SK-N-SH (cell line): ENCODE measurements at regions not wholly inside any gene's neighbourhood (a gene's known extent, or its start where the extent isn't known, plus 50 kb on each side); places are given as distances from the start of the nearest gene placed in this dataset.

ENCODE experiments used
- CTCF ChIA-PET: fragments of 300-600, 350-600 bp; formaldehyde crosslinking; extraction: SDS; loops from one replicate; lab custom pipeline; 2021; lab: Yijun Ruan, JAX
- POLR2A ChIA-PET: fragments of 350-600 bp; sonication (Branson Sonifier 250); formaldehyde crosslinking; extraction: SDS; loops from one replicate; lab custom pipeline; 2020; ENCODE audit warnings: antibody characterized with exemption, inconsistent platforms; lab: Yijun Ruan, JAX
- DNase-seq: peaks from one replicate; pipeline ENCODE4 v3.0.0; 2012
- H2AFZ ChIP-seq: fragments of 200-600 bp; sonication (generic); 2 replicates; pipeline ENCODE4 v1.8.1; 2016; ENCODE audit warnings: antibody characterized with exemption, mild to moderate bottlenecking, low read depth
- H3F3A ChIP-seq: fragments of 200-600 bp; sonication (generic); replicated peaks from 2 replicates; pipeline ENCODE3; 2016; ENCODE audit warnings: antibody characterized with exemption, mild to moderate bottlenecking; ENCODE audit not compliant: insufficient read depth
- H3K27ac ChIP-seq, 2 experiments: fragments of 200-500 bp in 1 of 2; fragments of 200-600 bp in 1 of 2; sonication (Bioruptor generic) in 1 of 2; sonication (generic), shearing (Covaris generic) in 1 of 2; 2 replicates each; pipeline versions ENCODE4 v1.5.1 to v1.6.1; 2014 to 2016; ENCODE audit warnings: low read depth in 2 of 2, inconsistent platforms in 1 of 2, low read length in 1 of 2, mild to moderate bottlenecking in 1 of 2, mixed read lengths in 1 of 2
- H3K27me3 ChIP-seq: fragments of 200-600 bp; sonication (generic), shearing (Covaris generic); 2 replicates; pipeline ENCODE4 v1.6.1; 2016; ENCODE audit warnings: mixed run types; ENCODE audit not compliant: insufficient read depth
- H3K36me3 ChIP-seq, 2 experiments: fragments of 200-500 bp in 1 of 2; fragments of 200-600 bp in 1 of 2; sonication (Bioruptor generic) in 1 of 2; sonication (generic) in 1 of 2; replicated peaks in 1 of 2; 2 replicates each; pipeline versions ENCODE3 to v1.5.1; 2014 to 2016; ENCODE audit warnings: low read length in 1 of 2, mild to moderate bottlenecking in 1 of 2; ENCODE audit not compliant: insufficient read depth in 2 of 2, control insufficient read depth in 1 of 2
- H3K4me1 ChIP-seq, 2 experiments: fragments of 200-500 bp in 1 of 2; fragments of 200-600 bp in 1 of 2; sonication (Bioruptor generic) in 1 of 2; sonication (generic), shearing (Covaris generic) in 1 of 2; 2 replicates each; pipeline versions ENCODE4 v1.5.1 to v1.6.1; 2014 to 2016; ENCODE audit warnings: low read depth in 1 of 2, low read length in 1 of 2, mixed run types in 1 of 2; ENCODE audit not compliant: insufficient read depth in 2 of 2, control insufficient read depth in 1 of 2
- H3K4me2 ChIP-seq: fragments of 200-600 bp; sonication (generic), shearing (Covaris generic); 2 replicates; pipeline ENCODE4 v1.6.1; 2017; ENCODE audit warnings: mixed run types
- H3K4me3 ChIP-seq, 2 experiments: fragments of 200-500 bp in 1 of 2; fragments of 200-600 bp in 1 of 2; sonication (Bioruptor generic) in 1 of 2; sonication (generic), shearing (Covaris generic) in 1 of 2; 2 replicates each; pipeline versions ENCODE4 v1.5.1 to v1.8.1; 2014 to 2016; ENCODE audit warnings: low read depth in 2 of 2, inconsistent platforms in 1 of 2, low read length in 1 of 2, mild to moderate bottlenecking in 1 of 2, mixed read lengths in 1 of 2, moderate library complexity in 1 of 2
- H3K79me2 ChIP-seq: fragments of 200-600 bp; sonication (generic); 2 replicates; pipeline ENCODE4 v1.8.1; 2017; ENCODE audit warnings: mild to moderate bottlenecking; ENCODE audit not compliant: insufficient read depth
- H3K9ac ChIP-seq: fragments of 200-600 bp; sonication (generic); 2 replicates; pipeline ENCODE4 v1.6.1; 2017; ENCODE audit warnings: mixed run types
- H3K9me2 ChIP-seq: fragments of 200-600 bp; sonication (generic); 2 replicates; pipeline ENCODE4 v1.6.1; 2017; ENCODE audit warnings: mixed run types
- H3K9me3 ChIP-seq: fragments of 200-600 bp; sonication (generic); 2 replicates; pipeline ENCODE4 v1.6.1; 2017; ENCODE audit warnings: mixed run types, mild to moderate bottlenecking, moderate library complexity
- H4K20me1 ChIP-seq: fragments of 200-600 bp; sonication (generic); 2 replicates; pipeline ENCODE4 v1.6.1; 2017; ENCODE audit warnings: mild to moderate bottlenecking, mixed run types; ENCODE audit not compliant: insufficient read depth
- CTCF ChIP-seq: fragments of 200-600 bp; sonication (generic); IDR thresholded peaks from 2 replicates; pipeline ENCODE4 v1.6.1; 2017; ENCODE audit warnings: antibody characterized with exemption, mild to moderate bottlenecking, moderate library complexity
- GATA2 ChIP-seq: sonication (generic); formaldehyde crosslinking; IDR thresholded peaks from 2 replicates; pipeline ENCODE4 v1.5.0; 2020; ENCODE audit warnings: mild to moderate bottlenecking, missing genetic modification reagents
- JUND ChIP-seq: IDR thresholded peaks from 2 replicates; pipeline ENCODE4 v1.4.0; 2012
- MAX ChIP-seq: IDR thresholded peaks from 2 replicates; pipeline ENCODE4 v1.4.0; 2012; ENCODE audit warnings: low read depth
- MEF2A ChIP-seq: IDR thresholded peaks from 2 replicates; pipeline ENCODE4 v1.4.0; 2012; ENCODE audit warnings: low read depth, borderline replicate concordance
- NRF1 ChIP-seq: IDR thresholded peaks from 2 replicates; pipeline ENCODE4 v1.6.1; 2012; ENCODE audit warnings: low read depth, mild to moderate bottlenecking, low read length
- PBX3 ChIP-seq: IDR thresholded peaks from 2 replicates; pipeline ENCODE4; 2012
- POLR2AphosphoS5 ChIP-seq: IDR thresholded peaks from 2 replicates; pipeline ENCODE4 v1.6.1; 2012; ENCODE audit warnings: low read depth, low read length
- RCOR1 ChIP-seq: fragments of 150-350 bp; IDR thresholded peaks from 2 replicates; pipeline ENCODE4 v1.6.1; 2017; ENCODE audit warnings: antibody characterized with exemption, low read length
- REST ChIP-seq: IDR thresholded peaks from 2 replicates; pipeline ENCODE4 v1.6.1; 2012; ENCODE audit warnings: mild to moderate bottlenecking, low read depth, low read length, moderate library complexity
- RFX5 ChIP-seq: IDR thresholded peaks from 2 replicates; pipeline ENCODE4 v1.6.1; 2012; ENCODE audit warnings: mild to moderate bottlenecking, improper control_type of control experiment, low read length
- RXRA ChIP-seq: IDR thresholded peaks from 2 replicates; pipeline ENCODE4 v1.4.0; 2012; ENCODE audit warnings: low read depth, mild to moderate bottlenecking, borderline replicate concordance
- SIN3A ChIP-seq: IDR thresholded peaks from 2 replicates; pipeline ENCODE4 v1.6.1; 2012; ENCODE audit warnings: low read depth, mild to moderate bottlenecking, low read length, moderate library complexity, borderline replicate concordance
- SMC3 ChIP-seq: IDR thresholded peaks from 2 replicates; pipeline ENCODE4 v1.6.1; 2012; ENCODE audit warnings: low read depth, low read length, improper control_type of control experiment
- USF1 ChIP-seq: IDR thresholded peaks from 2 replicates; pipeline ENCODE4 v1.4.0; 2012; ENCODE audit warnings: low read depth, borderline replicate concordance
- YY1 ChIP-seq: IDR thresholded peaks from 2 replicates; pipeline ENCODE4 v1.4.0; 2012; ENCODE audit warnings: low read depth, mild to moderate bottlenecking
- ZBTB33 ChIP-seq: IDR thresholded peaks from 2 replicates; pipeline ENCODE4 v1.4.0; 2012; ENCODE audit warnings: low read depth, borderline replicate concordance
- WGBS: methylation state at CpG from one replicate; pipeline ENCODE4 v1.1.6; 2017; ENCODE audit warnings: low lambda C conversion rate; 5-methylcytosine and 5-hydroxymethylcytosine counted together

GRCh38 chr7:12975412-12975811 lies 288.0 kb downstream of the ARL4A start (continued):
- no peak for TF ChIP-seq REST
- TF ChIP-seq CTCF: no peak
- no peak for TF ChIP-seq SMC3

GRCh38 chr7:12979181-12979580 lies 291.7 kb downstream of the ARL4A start:
- WGBS: 7% methylated on average over 3 of the region's 3 CpGs

More at GRCh38 chr7:12979181-12979580, 291.7 kb downstream of the ARL4A start:
- Histone ChIP-seq H3K4me2 (no peak overlapping the region), H3K9ac (no peak overlapping the region), H3K79me2 (no peaks in the 10 kb centered on the region), H3K27ac (no peak overlapping the region), H2AFZ (no peak overlapping the region), H3K9me2 (peaks cover 8% of the 10 kb centered on the region; the same call in 1 of the 2 replicates), H3K9me3 (no peaks in the 10 kb centered on the region; the same call in 1 of the 2 replicates), H3K4me3 (no peak overlapping the region), H3K4me1 (no peaks in the 10 kb centered on the region), H3K27me3 (no peaks in the 10 kb centered on the region), H3F3A (no peaks in the 10 kb centered on the region), H4K20me1 (no peaks in the 10 kb centered on the region), H3K36me3 (no peaks in the 10 kb centered on the region)
- ChIA-PET POLR2A (no interaction called here), CTCF (no interaction called here)
- TF ChIP-seq GATA2 (no peak), RFX5 (no peak), JUND (no peak), MEF2A (no peak), ZBTB33 (no peak), YY1 (no peak), SIN3A (no peak), USF1 (no peak), RCOR1 (no peak), PBX3 (no peak), NRF1 (no peak), MAX (no peak), POLR2AphosphoS5 (no peak), RXRA (no peak)
- no peak for DNase-seq
